ENCODE measurements at regions not wholly inside any gene's neighbourhood (a gene's known extent, or its start where the extent isn't known, plus 50 kb on each side); places are given as distances from the start of the nearest gene placed in this dataset.

DNA sequence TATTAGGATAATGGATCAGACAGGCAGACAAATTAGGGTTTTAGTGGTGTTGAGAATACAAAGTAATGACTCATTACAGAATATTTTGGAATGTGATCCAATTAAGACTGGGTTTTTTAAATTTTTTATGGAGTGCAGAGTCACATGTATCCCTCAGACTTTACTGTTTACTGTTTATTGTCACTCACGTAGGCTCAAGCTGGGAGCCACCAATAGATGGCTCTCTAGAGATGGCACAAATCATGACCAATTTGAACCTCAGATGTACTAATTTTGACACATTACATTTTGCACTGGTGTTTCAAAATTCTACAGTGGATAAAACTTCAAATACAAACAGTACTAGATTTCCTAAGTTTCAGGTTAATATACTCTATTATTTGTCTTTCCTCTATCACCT is 53.6 kb upstream of the ANO3 start (continued):
- TF ChIP-seq, protein P1, sequence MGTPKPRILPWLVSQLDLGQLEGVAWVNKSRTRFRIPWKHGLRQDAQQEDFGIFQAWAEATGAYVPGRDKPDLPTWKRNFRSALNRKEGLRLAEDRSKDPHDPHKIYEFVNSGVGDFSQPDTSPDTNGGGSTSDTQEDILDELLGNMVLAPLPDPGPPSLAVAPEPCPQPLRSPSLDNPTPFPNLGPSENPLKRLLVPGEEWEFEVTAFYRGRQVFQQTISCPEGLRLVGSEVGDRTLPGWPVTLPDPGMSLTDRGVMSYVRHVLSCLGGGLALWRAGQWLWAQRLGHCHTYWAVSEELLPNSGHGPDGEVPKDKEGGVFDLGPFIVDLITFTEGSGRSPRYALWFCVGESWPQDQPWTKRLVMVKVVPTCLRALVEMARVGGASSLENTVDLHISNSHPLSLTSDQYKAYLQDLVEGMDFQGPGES (IDR thresholded peaks at IDR 0.05; ENCODE audit: low read depth, low read length) = no peak
- TF ChIP-seq RFX5 (IDR thresholded peaks at IDR 0.05; ENCODE audit: low read length) (no peak), YY1 (IDR thresholded peaks at IDR 0.05; ENCODE audit: low read depth) (no peak)
- TF ChIP-seq, protein P2, sequence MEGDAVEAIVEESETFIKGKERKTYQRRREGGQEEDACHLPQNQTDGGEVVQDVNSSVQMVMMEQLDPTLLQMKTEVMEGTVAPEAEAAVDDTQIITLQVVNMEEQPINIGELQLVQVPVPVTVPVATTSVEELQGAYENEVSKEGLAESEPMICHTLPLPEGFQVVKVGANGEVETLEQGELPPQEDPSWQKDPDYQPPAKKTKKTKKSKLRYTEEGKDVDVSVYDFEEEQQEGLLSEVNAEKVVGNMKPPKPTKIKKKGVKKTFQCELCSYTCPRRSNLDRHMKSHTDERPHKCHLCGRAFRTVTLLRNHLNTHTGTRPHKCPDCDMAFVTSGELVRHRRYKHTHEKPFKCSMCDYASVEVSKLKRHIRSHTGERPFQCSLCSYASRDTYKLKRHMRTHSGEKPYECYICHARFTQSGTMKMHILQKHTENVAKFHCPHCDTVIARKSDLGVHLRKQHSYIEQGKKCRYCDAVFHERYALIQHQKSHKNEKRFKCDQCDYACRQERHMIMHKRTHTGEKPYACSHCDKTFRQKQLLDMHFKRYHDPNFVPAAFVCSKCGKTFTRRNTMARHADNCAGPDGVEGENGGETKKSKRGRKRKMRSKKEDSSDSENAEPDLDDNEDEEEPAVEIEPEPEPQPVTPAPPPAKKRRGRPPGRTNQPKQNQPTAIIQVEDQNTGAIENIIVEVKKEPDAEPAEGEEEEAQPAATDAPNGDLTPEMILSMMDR (IDR thresholded peaks at IDR 0.05) = no peak

Measured in SK-N-SH (cell line).